ENCODE measurements at regions not wholly inside any gene's neighbourhood (a gene's known extent, or its start where the extent isn't known, plus 50 kb on each side); places are given as distances from the start of the nearest gene placed in this dataset.

- TF ChIP-seq POLR2A (IDR thresholded peaks at IDR 0.05; ENCODE audit: low read depth, low read length) (no peak), MAFK (IDR thresholded peaks at IDR 0.05; ENCODE audit: low read depth, low read length) (no peak), CTCF (conservative IDR thresholded peaks at IDR 0.05; ENCODE audit: low read depth, low read length) (no peak), MAZ (IDR thresholded peaks at IDR 0.05; ENCODE audit: borderline replicate concordance, low read depth, low read length) (no peak), ELK1 (IDR thresholded peaks at IDR 0.05; ENCODE audit: borderline replicate concordance, low read depth, low read length) (no peak), SMC3 (IDR thresholded peaks at IDR 0.05; ENCODE audit: low read depth, low read length) (no peak), RFX5 (IDR thresholded peaks at IDR 0.05; ENCODE audit: low read depth, low read length) (no peak)
Observed at GRCh38 chr14:71549421-71550050, 382.7 kb upstream of the RGS6 start.
